AG08396 (cell line): ENCODE measurements at regions not wholly inside any gene's neighbourhood (a gene's known extent, or its start where the extent isn't known, plus 50 kb on each side); places are given as distances from the start of the nearest gene placed in this dataset.

ENCODE experiments used
- DNase-seq: peaks from one replicate; pipeline ENCODE4 v3.0.0; 2012; ENCODE audit warnings: low spot score, mixed read lengths

DNA sequence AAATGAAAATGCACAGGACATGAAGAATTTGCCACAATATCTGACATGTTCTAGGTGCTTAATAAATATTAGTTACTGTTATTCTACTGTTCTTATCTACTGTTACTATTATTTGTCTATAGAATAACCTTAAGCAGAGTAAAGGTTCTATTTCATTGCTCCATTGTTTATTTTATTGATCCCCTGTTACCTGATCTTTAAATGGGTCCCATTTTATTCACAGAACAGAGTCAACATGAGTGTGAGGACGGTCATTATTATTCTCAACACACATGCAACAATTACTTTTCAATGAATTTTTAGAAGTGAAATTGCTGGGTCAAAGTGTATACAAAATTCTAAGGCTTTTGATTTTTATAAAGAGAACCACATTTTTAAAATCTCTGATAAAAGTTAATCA, 186.9 kb downstream of the AHR start:
- no peak for DNase-seq

DNA sequence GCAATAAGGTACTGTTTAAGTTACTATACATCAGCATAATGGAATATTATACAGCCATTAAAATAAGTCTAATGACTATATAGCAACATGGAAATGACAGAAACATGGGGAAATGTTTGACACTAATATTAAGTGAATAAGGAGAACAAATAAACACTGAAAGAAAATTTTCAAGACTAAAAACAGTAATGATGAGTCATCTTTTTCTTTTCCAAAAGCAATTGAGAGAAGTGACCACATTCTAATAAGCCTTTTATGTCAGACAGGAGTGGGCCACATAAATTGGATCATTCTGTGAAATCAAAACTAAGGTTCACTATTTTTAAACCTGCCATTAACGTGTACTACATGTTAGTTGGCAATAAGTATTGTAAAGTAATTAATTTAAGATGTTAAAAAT, 187.5 kb downstream of the AHR start:
- no peak for DNase-seq

DNA sequence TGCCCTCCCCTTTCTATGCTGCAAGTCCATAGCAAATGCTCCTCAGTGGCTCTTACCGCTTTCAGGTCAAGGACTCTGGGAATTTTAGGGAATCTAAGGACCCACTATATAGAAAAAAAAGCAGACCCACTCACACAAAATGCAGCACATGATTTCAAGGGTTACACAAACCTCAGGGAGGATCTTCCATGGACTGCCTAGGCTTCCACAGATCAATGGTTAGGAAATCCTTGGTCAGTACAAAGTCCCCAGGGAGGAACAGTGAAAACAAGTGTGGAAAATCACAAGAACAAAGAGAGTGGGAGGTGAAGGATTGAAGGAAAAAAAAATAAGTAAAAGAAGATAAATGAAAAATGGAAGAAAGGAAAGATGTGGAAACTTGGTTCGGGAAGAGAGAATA, 188.4 kb downstream of the AHR start:
- DNase-seq: no peak

DNA sequence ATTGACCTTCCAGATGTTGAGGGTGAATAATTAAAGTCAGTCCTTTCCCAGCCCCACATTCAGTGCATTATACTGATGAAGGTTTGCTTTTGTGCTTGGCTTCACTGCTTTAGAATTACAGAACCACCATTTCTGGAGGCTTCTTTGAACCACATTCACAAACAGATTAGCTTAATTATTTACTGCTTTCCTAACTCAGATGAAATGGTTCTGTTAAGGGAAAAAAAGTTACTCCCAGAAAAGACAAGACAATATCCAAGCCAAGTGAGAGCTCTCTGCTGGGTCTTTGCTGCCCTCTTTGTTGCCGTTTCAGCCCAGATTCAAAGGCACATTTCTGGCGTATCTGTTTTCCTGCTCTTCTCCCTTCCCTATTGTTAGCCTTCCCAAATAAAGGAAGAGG, 188.9 kb downstream of the AHR start:
- DNase-seq: no peak

DNA sequence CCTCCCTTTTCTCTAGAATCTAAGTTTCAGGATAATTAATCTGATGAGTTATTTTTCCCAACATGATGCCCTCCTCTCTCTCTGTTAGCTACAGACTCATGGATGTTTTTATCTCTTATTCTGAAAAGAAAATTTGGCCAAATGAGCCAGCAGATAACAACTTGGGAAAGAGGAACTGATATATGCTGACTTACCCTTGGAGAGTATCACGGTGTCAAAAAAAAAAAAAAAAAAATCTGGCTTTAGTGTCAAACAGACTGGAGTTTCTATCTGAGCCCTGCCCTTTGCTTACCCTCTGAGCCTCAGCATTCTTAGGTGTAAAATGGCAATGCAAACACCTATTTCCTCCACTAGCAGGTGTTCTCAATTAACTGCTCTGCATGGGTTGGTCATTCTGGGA, 190.4 kb downstream of the AHR start:
- DNase-seq: no peak

DNA sequence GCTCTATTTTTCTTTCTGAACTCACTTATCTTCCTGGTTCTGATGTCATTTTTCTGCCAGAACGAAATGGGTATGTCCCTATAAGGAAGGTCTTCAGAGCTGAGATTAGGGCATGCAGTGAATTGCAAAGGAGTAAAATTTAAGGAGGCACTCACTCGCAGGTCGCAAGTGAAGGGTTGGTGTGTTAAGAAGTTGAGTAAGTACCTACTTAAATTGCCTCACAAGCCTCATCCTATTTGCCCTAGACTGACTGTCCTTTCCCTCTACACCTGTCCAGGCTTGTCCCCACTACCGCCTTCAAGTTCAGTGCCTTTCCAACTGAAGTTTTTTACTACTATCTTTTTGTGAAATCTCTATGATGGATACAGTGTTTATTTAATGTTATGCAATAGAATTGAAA, 191.5 kb downstream of the AHR start:
- DNase-seq: no peak

DNA sequence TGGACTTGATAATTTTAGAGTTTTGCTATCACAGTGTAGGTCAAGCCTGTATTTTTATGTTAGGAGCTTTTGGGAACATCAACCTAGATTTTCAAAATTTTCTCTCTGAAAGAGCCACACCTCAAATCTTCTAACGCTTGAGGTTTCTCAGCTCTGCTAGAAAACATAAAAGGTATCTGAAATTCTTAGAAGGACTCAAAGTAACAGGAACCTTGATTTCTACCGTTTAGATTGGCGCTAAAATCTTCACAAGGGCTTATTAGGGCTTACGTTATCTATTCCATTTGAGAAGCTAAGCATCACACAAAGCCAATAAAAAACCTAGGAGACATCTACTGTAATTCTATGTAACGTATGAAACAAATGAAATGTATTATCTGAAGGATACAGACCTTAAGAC, 192.4 kb downstream of the AHR start:
- DNase-seq: no peak

DNA sequence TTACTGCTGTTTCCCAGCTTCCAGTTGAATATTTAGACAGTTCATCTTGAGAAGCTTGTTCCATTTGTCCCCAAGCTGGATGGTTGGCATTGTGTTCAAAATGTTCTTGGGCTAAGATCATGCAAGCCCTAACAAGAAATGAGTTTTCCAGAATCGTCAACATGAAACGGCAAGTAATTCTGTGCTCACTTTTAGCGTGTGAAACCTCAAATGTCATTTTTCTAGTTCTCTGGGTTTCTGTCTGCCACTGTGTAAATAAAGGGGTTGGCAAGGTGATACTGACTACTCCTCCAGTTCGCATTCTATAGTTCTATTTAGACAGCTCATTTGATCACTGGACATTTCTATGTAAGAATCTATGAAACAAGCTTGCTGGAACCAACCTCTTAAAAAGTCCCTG, 194.0 kb downstream of the AHR start:
- no peak for DNase-seq

DNA sequence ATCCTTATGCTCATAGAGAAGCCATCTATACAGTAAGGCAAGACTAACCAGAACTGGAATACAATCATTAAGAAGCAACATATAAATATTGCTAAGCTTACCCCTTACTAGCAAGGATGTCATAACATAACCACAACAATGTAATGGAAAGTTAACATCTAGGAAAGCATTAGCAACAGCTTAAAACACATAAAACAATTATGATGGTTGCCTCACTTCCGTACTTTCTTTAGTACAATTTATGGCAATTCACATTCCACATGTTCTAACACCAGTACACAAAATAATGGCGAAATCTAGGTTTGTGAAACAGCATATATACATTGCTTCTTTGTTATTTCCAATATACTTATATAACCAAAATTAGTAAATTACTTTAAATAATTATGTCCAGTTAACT, 195.0 kb downstream of the AHR start:
- no peak for DNase-seq

DNA sequence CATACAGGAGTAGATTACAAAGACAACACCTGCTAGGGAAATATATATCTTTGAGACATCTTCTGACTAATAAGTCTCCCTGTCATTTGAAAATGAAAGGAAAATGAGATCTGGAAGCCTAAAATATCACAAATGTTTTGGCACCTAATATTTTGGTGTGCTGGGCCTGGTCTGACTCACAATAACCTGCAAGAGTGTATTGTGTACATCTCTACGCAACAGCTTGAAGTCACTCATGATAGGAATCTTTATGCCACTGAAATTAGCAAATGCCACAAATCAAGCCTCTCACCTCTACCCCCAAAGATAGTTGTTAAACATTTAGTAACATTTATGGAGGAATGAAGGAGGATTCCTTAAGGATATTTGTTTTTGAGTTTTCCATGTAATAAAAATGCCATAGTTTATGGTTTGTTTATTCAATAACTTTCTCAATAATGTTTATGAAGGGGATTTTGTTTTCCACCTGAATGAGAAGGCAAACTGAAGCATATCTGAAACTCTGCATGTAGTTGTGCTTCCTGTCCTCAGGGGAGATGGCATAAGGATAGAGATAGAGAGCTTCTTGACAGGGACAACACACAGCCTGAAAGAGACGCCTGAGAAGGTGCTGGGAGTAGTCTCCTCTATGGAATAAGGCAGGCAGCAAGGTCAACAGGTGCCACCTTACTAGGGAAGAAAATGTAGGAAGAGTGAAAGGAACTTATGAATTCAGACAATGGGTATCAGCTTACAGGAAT, 197.4 kb downstream of the AHR start:
- no peak for DNase-seq

DNA sequence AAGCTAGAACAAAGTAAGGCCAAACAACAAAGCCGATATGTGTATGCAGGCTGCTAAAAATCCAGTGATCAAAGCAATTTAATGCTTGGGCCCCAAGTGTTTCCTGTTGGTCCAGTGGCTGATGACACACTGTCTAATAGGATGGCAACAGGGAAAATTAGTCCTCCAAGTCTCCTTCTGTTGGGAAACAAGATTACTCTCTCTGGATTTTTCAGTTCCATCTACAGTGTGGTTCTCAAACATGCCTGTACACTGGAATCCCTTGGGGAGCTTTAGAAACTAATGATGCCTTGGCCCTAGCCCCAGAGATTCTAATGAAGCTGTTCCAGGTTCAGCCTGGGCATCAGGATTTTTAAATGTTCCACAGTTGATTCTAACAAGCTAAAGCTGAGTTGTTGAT, 198.7 kb downstream of the AHR start:
- DNase-seq: no peak

DNA sequence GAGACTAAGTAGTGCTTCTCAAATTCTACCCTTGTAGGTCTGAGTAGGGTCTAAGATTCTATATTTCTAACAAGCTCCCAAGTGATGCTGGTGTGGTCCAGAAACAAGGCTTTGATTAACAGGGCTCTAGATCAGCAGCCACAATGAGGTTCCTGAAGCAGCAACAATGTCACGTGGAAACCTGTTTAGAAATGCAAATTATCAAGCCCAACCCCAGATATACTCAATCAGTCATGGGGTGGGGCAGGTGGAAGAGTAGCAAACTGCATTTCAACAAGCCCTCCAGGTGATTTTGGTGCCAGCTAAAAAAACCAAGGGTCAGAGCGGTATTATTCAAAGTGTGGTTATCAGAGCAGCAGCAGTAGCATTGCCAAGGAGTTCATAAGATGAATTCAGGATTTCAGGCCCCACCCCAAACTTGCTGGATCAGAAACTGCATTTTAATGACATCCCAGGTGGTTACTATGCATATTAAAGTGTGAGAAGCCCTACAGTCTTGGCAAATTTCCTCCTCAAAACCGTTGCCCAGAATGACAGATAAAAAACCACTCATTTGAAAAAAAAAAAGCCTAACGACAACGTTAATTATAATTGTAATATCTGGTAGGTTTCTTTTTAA, 199.2 kb downstream of the AHR start:
- no peak for DNase-seq

DNA sequence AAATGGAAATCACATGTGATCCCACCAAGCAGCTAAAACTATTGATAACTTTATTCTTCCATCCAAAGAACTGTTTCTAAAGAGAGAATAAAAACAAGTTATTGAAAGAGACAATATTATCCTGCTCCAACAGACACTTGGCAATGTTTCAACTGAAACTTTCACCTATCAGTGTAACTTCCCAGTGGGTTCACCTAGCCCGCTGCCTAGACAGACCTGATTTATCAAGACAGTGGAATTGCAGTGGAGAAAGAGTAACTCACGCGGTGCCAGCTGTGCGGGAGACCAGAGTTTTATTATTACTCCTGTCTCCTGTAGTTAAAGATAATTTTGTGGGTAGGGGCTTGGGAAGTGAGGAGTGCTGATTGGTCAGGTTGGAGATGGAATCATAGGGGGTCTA, 199.8 kb downstream of the AHR start:
- no peak for DNase-seq

DNA sequence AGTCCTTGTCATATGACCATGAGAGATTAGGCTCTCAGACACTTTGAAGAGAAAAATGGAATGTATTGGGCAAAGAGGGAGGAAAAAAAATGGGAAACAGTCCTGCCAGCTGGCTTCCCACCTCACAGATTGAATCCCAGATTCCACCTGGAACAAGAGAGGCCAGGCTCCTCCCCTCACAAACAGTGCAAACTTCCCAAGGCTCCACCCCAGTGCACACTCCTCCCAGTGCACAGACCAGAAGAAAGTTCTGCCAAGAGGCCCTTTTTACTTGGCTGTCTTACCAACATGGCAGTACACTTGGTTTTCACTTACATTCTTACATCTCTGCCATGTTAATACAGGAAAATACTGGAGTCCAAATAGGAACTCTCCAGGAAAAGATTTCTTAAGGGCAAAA, 202.3 kb downstream of the AHR start:
- DNase-seq: no peak

DNA sequence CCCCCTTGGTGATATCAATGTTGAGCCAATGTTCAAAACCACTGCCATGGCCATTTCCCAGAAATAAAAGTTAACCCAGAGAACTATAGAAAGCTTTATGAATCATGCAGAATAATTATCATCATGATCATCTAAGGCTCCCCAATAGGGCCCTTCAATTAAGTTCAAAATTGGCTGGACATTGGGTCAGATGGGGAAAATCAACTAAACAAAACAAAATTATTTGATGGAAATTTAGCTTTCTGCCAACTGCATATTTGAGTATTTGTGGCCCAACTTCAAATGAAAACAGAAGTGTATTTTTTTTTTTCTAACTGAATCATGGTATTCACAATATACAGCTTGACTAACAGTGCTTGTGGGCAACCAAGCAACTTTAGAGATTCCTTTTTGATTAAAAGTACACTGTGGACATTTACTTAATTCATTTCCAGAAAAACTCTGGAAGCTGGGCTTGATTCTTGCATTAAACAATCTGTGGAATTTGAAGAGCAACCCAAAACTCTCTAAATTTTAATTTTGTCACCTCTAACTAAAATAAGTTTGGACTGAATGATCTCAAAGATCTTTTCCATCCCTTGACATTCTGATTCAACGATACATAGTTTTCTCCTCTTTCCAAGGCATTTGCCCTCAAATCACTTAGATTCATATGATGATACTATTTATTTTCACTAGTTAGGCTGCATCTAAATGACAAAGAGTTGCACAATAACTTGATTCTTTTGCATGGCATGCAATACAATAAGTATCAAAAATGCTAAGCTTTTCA, 203.2 kb downstream of the AHR start:
- no peak for DNase-seq

DNA sequence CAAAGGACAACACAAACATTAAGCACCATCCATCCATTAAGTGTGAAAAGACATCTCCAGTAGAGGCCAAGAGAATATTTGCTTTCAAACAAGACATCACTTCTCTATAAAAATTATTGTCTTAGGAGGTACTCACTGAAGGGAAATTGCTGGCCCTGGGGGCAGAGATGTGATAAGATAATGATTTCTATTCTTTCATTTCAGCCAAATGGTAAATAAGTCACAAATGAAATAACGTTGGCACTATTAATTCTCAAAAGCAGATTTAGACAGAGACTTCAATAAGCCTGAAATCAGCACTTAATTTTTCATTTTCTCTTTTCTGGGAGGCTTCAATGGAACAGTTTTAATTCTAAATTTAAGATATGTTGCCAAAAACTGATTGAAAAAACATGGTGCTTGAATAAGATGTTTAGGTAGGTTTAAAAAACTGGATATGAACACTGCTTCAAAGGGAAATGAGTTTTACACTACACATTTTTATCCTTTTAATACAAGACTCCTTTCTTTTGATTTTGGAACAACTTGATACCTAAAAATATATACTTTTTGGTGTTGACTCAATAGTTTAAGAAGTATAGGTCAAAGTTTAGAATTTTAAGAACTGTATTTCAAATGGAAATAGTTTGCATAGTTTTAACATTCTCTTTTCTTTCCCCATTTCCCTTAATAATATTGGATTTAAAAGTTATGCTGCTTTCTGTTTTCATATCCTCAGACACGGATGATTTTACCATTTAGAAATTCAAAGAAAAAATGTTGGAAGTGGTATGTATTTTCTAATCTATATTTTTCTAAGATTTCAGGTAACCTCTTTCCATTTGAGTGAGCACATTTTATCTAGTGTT, 204.0 kb downstream of the AHR start:
- DNase-seq: no peak

DNA sequence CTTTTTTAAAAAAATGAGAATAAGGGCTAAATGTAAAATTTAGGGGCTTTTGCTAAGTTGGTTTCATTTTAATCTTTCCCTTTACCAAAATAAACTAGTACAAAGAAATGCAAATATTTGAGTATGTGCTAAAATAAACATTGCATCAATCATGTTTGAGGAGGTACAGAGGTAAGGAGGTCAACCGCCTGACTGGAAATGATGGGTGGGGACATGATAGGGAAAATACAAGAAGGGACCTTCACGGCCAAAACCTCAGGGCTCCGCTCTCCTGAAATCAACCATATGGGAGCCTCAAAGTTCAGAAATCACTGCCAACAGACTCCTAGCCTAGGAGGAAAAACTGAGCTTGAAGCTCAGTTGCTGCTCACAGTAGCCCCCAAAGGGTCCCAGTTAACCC, 207.6 kb downstream of the AHR start:
- DNase-seq: no peak

DNA sequence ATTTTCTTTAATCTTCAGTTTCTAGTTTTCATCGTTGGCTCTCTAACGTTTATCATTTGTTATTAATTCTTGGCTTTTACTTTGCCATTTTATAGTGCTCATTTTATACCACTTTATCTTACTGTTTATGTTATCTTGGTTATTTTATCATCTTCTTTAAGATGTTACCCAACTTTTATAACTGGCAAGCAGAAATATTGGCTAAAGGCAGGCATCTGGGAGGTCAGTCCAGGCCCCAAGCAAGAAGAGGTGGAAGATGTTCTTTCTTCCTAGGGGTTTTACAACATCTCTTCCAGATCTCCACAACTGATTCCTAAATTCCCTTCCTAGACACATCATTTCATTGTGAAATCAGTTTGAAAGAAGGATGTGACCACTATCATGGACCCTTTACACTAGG, 208.1 kb downstream of the AHR start:
- DNase-seq: no peak

DNA sequence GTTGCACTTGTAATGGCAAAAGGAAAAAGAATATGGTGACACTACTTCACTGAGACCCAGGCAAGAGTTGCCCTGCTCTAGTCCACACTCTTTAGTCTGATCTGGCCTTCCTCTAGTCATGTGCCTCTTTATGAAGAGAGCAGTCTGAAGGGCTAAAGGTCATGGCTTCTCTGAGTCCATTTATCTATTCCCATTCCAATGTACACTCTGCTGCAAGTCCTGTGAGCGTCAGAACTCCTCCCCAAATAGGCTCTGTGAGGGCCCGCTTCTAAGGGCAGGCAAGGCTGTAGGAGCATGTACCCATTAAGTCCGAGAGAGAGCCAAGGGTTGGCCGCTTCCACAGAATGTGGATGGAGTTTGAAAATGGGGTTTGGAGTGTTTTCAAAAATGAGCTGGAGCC, 209.3 kb downstream of the AHR start:
- DNase-seq: no peak

DNA sequence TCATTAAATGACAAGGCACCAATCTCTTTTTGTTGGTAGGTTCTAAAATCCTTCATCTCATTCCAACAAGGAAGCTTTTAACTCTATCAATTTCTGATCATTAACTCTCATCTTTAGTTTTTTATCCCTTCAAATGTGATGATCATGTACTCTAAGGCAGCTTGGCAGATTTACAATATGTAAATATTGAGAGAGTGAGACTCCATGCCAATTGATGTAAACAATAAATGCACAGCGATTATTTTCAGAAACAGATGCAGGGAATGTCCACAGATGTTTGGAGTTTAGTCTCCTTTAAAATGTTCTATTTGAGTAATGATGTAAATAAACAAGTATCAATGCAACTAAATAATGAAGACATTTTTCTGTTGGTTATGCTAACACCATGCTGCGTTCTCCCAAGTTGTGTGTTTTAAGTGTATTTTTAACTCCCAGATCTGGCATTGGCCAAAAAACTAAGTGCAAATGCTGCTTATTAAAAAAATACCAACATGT, 213.8 kb downstream of the AHR start:
- no peak for DNase-seq

DNA sequence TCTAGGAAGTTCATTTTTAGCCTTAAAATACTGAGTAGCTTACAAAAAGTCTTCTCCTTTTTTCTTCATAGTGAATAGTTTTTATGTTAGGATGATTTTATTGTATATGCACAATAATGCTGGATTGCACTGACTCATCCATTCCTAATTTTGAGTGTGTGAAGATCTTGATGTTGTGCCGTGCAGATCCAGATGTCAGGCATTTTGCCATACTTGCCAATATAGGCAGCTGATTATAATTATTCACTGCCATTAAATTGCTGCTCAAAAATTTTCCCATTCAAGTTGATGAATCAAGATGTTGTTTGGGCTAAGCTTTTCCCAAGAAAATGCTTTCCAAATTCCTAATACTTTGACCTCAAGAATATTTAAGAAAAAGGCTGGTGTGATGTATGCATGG, 218.3 kb downstream of the AHR start:
- no peak for DNase-seq

DNA sequence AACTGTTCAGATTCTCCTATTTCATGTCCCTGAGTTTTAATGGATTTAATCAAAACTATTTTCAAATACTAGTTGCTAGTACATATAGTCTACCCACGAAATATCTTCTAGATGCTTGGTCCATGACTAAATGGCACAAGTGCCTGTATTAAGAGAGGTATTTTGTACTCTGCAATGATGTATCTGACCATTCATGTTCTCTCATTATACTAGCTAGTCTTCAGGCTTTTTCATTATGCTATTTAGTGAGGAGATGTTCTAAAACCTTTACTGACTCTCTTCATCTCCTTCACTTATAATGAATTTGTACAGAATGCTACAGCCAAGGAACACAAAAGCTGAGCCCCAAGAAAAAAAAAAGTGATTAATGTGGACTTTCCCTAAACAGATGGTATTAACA, 222.5 kb downstream of the AHR start:
- DNase-seq: no peak
